Body of pancreas (tissue), 4 donors: ENCODE measurements at regions not wholly inside any gene's neighbourhood (a gene's known extent, or its start where the extent isn't known, plus 50 kb on each side); places are given as distances from the start of the nearest gene placed in this dataset.
A peak's percentile ranks its signal among the peaks of the same experiment; 100 is the strongest.

Source experiments
- ATAC-seq: fragments of 150-250 bp; one replicate; pipeline ENCODE4 v1.9.1; 2016
- DNase-seq, 4 donors: peaks; one replicate each; pipeline ENCODE4 v3.0.0-alpha.2; 2019
- H3K27ac ChIP-seq, 4 donors: fragments of 200-600 bp; sonication (generic); 1 replicate in 3 of 4; 2 replicates in 1 of 4; pipeline versions ENCODE4 v1.5.1 to v1.6.1; 2016 to 2019; ENCODE audit warnings: mild to moderate bottlenecking in 1 of 4, mixed read lengths in 1 of 4, moderate library complexity in 1 of 4
- H3K27me3 ChIP-seq, 2 donors: fragments of 200-600 bp; sonication (generic); one replicate each; pipeline ENCODE4 v1.6.0; 2016; ENCODE audit warnings: mild to moderate bottlenecking in 1 of 2
- H3K36me3 ChIP-seq, 2 donors: fragments of 200-600 bp; sonication (generic); replicated peaks in 1 of 2; 2 replicates each; pipeline ENCODE4 v1.5.1; 2016; ENCODE audit warnings: low read depth in 2 of 2; ENCODE audit not compliant: insufficient read depth in 1 of 2
- H3K4me1 ChIP-seq: fragments of 200-600 bp; sonication (generic); one replicate; pipeline ENCODE4 v1.6.0; 2016
- H3K4me3 ChIP-seq, 2 donors: fragments of 200-600 bp; sonication (generic); 1 replicate in 1 of 2; 2 replicates in 1 of 2; pipeline ENCODE4 v1.5.1; 2016 to 2019
- H3K9me3 ChIP-seq, 3 donors: fragments of 200-600 bp; sonication (generic); 1 replicate in 2 of 3; 2 replicates in 1 of 3; pipeline ENCODE4 v1.5.1; 2016
- POLR2A ChIP-seq, 3 donors: fragments of 450-650 bp; IDR thresholded peaks; one replicate each; pipeline ENCODE4 v1.6.1; 2016; ENCODE audit warnings: antibody characterized with exemption in 3 of 3, mild to moderate bottlenecking in 2 of 3
- WGBS, 2 donors: methylation state at CpG; one replicate each; pipeline ENCODE4 v1.1.5; 2017; 5-methylcytosine and 5-hydroxymethylcytosine counted together
- intact Hi-C: fragments of 100-400 bp; cut with DNase I; formaldehyde crosslinking; loops from one replicate; pipeline ENCODE4 v1.15.1; 2023
- TF ChIP-seq, protein P1 (sequence below), 7 experiments: fragments of 450-650 bp in 4 of 7; fragments of 200-600 bp in 3 of 7; sonication (generic) in 3 of 7; IDR thresholded peaks; one replicate each; pipeline ENCODE4 v1.5.1; 2016 to 2019; ENCODE audit warnings: antibody characterized with exemption in 7 of 7

DNA sequence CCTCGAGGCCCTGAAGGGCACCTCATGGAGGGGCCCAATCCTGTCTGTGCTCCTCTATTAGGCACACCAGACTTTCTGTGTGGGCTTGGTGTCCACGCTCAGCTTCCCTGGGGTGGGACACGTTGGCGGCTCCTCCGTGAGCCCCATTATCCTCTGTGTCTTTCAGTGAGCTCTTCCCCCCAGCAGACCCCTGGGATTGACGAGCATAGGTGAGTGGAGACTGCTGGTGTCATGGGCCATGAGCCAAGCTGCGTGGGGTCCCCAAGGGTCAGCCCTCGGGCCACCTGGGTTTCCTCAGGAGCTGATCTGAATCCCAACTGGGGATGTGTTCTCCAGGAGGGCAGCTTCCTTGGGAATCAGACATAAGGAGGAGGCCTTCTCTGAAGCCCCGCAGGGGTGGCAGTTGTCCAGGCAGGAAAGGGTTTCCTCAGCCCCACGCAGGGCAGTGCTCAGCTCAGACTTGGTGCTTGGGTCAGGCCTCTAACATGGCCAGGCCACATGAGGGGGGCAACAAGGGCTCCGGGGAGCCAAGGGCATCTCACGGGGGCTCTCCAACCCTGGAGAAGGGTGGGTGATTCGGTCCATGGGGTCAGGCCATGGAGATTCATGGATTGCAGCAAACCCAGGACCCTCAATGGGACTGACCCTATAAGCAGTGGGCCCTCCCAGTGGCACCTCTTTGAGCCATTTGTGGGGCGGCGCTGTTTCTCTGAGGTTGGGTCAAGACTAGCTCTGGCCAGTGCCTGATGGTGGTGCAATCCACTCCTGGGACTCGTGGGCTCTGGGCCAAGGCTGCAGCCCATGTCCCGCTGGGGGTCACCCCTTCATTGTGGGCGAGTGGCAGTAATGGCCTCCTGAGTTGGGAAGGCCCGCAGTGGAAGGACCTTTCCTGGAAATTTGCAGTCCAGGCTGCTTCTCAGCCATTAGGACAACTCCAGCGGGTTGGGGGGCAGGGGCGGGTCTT, 222.5 kb downstream of the SNRPN start:
- DNase-seq (peak in 3 of 4 donors; percentile 0 to 9 (median 3)), ATAC-seq (no peak)
- no peak overlapping the region for H3K4me3 ChIP-seq
- H3K36me3 ChIP-seq, result no peaks in the 10 kb centered on the region
- H3K27me3 ChIP-seq, result no peaks in the 10 kb centered on the region
- H3K27ac ChIP-seq, result no peak overlapping the region
- 76 to 83% methylated on average over 2 to 21 of the region's 21 CpGs for WGBS, 2 donors
- peaks cover 0 to 20% (median 0%) of the 10 kb centered on the region in 3 donors for H3K9me3 ChIP-seq
- H3K4me1 ChIP-seq, result no peaks in the 10 kb centered on the region
- intact Hi-C loops, result no loop called here
- TF ChIP-seq, protein P1, sequence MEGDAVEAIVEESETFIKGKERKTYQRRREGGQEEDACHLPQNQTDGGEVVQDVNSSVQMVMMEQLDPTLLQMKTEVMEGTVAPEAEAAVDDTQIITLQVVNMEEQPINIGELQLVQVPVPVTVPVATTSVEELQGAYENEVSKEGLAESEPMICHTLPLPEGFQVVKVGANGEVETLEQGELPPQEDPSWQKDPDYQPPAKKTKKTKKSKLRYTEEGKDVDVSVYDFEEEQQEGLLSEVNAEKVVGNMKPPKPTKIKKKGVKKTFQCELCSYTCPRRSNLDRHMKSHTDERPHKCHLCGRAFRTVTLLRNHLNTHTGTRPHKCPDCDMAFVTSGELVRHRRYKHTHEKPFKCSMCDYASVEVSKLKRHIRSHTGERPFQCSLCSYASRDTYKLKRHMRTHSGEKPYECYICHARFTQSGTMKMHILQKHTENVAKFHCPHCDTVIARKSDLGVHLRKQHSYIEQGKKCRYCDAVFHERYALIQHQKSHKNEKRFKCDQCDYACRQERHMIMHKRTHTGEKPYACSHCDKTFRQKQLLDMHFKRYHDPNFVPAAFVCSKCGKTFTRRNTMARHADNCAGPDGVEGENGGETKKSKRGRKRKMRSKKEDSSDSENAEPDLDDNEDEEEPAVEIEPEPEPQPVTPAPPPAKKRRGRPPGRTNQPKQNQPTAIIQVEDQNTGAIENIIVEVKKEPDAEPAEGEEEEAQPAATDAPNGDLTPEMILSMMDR (IDR thresholded peaks at IDR 0.05), result no peak

DNA sequence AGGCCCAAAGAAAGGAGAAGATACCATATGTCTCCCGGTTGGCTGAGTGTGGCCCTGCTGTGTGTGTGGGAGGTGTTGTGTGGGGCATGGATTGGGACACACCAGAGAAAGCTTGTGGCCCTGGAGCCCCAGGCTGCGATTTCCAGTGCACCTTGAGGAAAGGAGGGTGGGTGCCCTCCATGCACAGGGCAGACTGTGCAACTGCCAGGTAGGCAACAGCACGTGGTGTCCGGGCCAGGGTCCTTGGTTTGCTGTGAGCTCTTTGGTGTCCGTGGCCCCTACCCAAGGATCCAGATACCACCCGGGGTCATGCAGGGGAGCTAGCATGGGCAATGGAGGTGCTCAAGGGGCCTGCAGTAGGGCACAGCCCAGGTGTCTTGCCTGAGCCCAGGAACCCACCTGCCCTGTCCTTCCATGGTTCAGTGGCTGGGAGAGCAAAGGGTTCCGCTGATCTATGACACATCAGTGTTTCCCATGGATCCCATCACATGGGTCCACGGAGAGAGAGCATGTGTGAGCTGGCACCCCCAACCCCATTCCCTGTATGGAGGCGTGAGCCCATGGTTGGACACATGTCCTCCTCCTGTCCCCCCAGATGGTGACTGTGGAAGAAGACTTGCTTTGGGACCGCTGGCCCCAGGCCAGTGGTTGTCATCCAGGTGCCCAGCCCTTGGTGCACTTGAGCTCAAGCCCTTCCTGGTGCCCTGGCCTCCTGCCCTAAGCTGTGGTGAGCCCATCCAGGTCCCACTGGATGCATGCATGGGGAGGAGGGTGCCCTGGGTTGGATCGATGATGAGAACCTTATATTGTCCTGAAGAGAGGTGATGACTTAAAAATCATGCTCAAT, 223.4 kb downstream of the SNRPN start:
- Histone ChIP-seq H3K4me1 (no peaks in the 10 kb centered on the region), H3K27ac (no peak overlapping the region), H3K4me3 (no peak overlapping the region), H3K9me3 (peaks cover 0 to 11% (median 0%) of the 10 kb centered on the region in 3 donors), H3K27me3 (no peaks in the 10 kb centered on the region), H3K36me3 (no peaks in the 10 kb centered on the region)
- TF ChIP-seq, protein P1 (IDR thresholded peaks at IDR 0.05), result no peak
- no peak for TF ChIP-seq POLR2A (IDR thresholded peaks at IDR 0.05)
- DNase-seq (peak in 3 of 4 donors; percentile 1 to 4 (median 3)), ATAC-seq (no peak)
- 27 to 68% methylated on average over 2 to 11 of the region's 11 CpGs for WGBS, 2 donors
- intact Hi-C loops, result no loop called here

DNA sequence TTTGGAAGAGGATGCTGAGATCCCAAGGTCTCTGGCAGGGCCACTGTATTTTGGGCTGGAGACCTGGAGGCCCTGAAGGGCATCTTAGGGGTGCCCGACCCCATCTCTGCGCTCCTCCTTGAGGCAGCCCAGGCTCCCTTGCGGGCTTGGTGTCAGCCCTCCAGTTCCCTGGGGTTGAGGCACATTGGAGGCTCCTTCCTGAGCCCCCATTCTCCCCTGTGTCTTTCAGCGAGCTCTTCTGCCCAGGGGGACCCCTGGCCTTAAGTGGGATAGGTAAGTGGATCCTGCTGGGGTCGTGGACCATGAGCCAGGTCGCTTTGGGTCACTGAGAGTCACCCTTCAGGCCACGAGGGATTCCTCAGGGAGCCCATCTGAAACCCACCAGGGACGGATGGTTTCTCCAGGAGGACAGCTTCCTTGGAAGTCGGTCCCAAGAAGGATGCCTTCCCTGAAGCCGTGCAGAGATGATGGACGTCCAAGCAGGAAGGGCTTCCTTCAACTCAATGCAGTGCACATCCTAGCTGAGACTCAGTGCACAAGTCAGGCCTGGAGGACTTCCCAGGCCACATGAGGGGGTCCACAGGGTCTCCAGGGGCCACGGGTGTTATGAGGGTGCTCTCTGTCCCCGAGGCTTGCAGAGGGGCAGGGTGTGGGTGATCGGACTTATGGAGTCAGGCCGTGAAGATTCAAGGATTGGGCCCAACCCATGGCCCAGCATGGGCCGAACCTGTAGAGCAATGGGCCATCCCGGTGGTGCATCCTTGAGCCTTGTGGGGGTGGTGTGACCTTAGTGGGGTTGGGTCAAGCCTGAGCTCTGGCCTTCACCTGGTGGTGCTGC, 224.3 kb downstream of the SNRPN start:
- WGBS, 2 donors, result 69% methylated on average over 17 of the region's 17 CpGs; no CpG with 5 or more reads in 1 of the 2 donors
- TF ChIP-seq POLR2A (IDR thresholded peaks at IDR 0.05), result no peak
- TF ChIP-seq, protein P1 (IDR thresholded peaks at IDR 0.05), result no peak
- no peak overlapping the region for H3K27ac ChIP-seq
- ATAC-seq (no peak), DNase-seq (peak; percentile 1 to 4 (median 2))
- H3K27me3 ChIP-seq, result no peaks in the 10 kb centered on the region
- peaks cover 0 to 5% (median 0%) of the 10 kb centered on the region in 3 donors for H3K9me3 ChIP-seq
- no peak overlapping the region for H3K4me3 ChIP-seq
- no peaks in the 10 kb centered on the region for H3K36me3 ChIP-seq
- intact Hi-C loops, result no loop called here
- H3K4me1 ChIP-seq, result no peaks in the 10 kb centered on the region

DNA sequence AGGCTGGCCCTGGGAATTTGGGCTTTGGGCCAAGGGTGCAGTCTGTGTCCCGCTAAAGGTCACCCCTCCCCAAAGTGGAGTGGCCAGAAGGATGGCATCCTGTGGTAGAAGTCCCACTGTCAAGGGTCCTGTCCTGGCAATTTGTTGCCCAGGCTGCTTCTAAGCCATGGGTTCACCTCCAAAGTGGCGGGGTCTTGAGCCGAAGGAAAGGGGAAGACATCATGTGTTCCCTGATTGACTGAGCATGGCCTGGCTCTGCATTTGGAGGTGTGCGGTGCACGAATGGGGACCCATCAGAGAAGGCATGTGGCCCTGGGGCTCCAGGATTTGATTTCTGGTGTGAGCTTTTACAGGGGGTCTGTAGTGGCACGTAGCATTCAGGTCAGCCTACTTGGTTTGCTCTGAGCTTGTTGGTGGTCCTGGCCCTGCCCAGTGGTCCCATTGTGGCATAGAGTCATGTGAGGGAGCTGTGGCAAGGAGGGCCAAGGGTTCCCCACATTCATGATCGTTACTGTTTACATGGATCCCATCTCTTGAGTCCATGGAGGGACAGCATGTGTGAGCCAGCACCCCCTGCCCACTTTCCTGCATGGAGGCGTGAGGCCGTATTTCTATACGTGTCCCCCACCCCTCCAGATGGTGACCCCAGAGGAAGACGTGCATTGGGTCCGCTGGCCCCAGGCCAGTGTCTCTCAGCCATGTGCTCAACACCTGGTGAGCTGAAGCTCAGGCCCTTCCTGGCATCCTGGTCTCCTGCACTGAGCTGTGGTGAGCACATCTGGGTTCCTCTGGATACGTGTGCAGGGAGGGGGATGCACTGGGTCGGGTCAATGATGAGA, 225.1 kb downstream of the SNRPN start:
- H3K27ac ChIP-seq, result no peak overlapping the region
- no peaks in the 10 kb centered on the region for H3K36me3 ChIP-seq
- intact Hi-C loops, result no loop called here
- no peaks in the 10 kb centered on the region for H3K4me1 ChIP-seq
- H3K4me3 ChIP-seq, result no peak overlapping the region
- TF ChIP-seq, protein P1 (IDR thresholded peaks at IDR 0.05), result no peak
- TF ChIP-seq POLR2A (IDR thresholded peaks at IDR 0.05), result no peak
- peak in 3 of 4 donors; percentile 0 to 10 (median 4) for DNase-seq
- H3K9me3 ChIP-seq, result no peaks in the 10 kb centered on the region
- H3K27me3 ChIP-seq, result no peaks in the 10 kb centered on the region
- ATAC-seq, result no peak
- WGBS, 2 donors, result 70% methylated on average over 14 of the region's 14 CpGs; no CpG with 5 or more reads in 1 of the 2 donors
